WTC11 (cell line): ENCODE measurements at regions not wholly inside any gene's neighbourhood (a gene's known extent, or its start where the extent isn't known, plus 50 kb on each side); places are given as distances from the start of the nearest gene placed in this dataset.

ENCODE experiments used
- ATAC-seq: fragments of 200-7000 bp; cut with Tn5 transposase; 2 replicates; pipeline ENCODE4 v1.10.0; 2021; ENCODE audit warnings: mild to moderate bottlenecking, moderate library complexity
- CTCF ChIA-PET: fragments of 300-600 bp; sonication (Branson Sonifier 250); formaldehyde crosslinking; loops from one replicate; lab custom pipeline; 2021; ENCODE audit warnings: antibody characterized with exemption; lab: Charles Lee
- POLR2A ChIA-PET: fragments of 350-600 bp; sonication (Branson Sonifier 250); formaldehyde crosslinking; loops from one replicate; lab custom pipeline; 2021; ENCODE audit warnings: antibody characterized with exemption; lab: Charles Lee
- DNase-seq: peaks from one replicate; pipeline ENCODE4 v3.0.0; 2021; ENCODE audit warnings: low spot score
- H3K27ac Mint-ChIP-seq: 2 replicates; pipeline ENCODE4 v1.8.0; 2021; ENCODE audit warnings: mixed read lengths
- H3K27me3 Mint-ChIP-seq: 2 replicates; pipeline ENCODE4 v1.8.0; 2021; ENCODE audit warnings: low read depth, mild to moderate bottlenecking, moderate library complexity, mixed read lengths
- H3K36me3 Mint-ChIP-seq: 2 replicates; pipeline ENCODE4 v1.8.0; 2021; ENCODE audit warnings: mixed read lengths
- H3K4me1 Mint-ChIP-seq: 2 replicates; pipeline ENCODE4 v1.8.0; 2022; ENCODE audit warnings: mixed read lengths
- H3K4me3 Mint-ChIP-seq: 2 replicates; pipeline ENCODE4 v1.8.0; 2021; ENCODE audit warnings: mild to moderate bottlenecking, moderate library complexity, mixed read lengths
- H3K9me3 Mint-ChIP-seq: 2 replicates; pipeline ENCODE4 v1.8.0; 2021; ENCODE audit warnings: mixed read lengths
- ESRRA ChIP-seq: sonication (generic); formaldehyde crosslinking; IDR thresholded peaks from 2 replicates; pipeline ENCODE4 v1.8.1; 2022; ENCODE audit warnings: mild to moderate bottlenecking, missing genetic modification reagents, borderline replicate concordance
- FOXK1 ChIP-seq: sonication (generic); formaldehyde crosslinking; IDR thresholded peaks from 2 replicates; pipeline ENCODE4 v1.8.0; 2022; ENCODE audit warnings: mild to moderate bottlenecking, moderate library complexity, missing genetic modification reagents
- FOXP1 ChIP-seq: sonication (generic); formaldehyde crosslinking; IDR thresholded peaks from 2 replicates; pipeline ENCODE4 v1.8.0; 2022; ENCODE audit warnings: missing genetic modification reagents, mild to moderate bottlenecking, moderate library complexity, borderline replicate concordance
- JAZF1 ChIP-seq: fragments of 250-450 bp; sonication (Bioruptor Pico); IDR thresholded peaks from 2 replicates; pipeline ENCODE4 v1.9.0; 2021; ENCODE audit warnings: moderate library complexity, mild to moderate bottlenecking, inconsistent platforms
- MXD4 ChIP-seq: fragments of 250-450 bp; sonication (Bioruptor Pico); IDR thresholded peaks from 2 replicates; pipeline ENCODE4 v1.8.0; 2021; ENCODE audit warnings: mild to moderate bottlenecking, moderate library complexity, borderline replicate concordance
- NR3C1 ChIP-seq: sonication (generic); formaldehyde crosslinking; conservative IDR thresholded peaks from 2 replicates; pipeline ENCODE4 v1.8.1; 2023; ENCODE audit warnings: low read depth, mild to moderate bottlenecking, missing genetic modification reagents
- TP53 ChIP-seq: sonication (generic); formaldehyde crosslinking; IDR thresholded peaks from 2 replicates; pipeline ENCODE4 v1.8.1; 2023; ENCODE audit warnings: mild to moderate bottlenecking, missing genetic modification reagents
- ZBTB21 ChIP-seq: sonication (generic); formaldehyde crosslinking; IDR thresholded peaks from 2 replicates; pipeline ENCODE4 v1.8.1; 2023; ENCODE audit warnings: mild to moderate bottlenecking, missing genetic modification reagents, borderline replicate concordance
- ZNF263 ChIP-seq: sonication (generic); formaldehyde crosslinking; IDR thresholded peaks from 2 replicates; pipeline ENCODE4 v1.8.1; 2022; ENCODE audit warnings: low read depth, mild to moderate bottlenecking, moderate library complexity, missing genetic modification reagents
- ZNF416 ChIP-seq: fragments of 250-450 bp; sonication (Bioruptor Pico); IDR thresholded peaks from 2 replicates; pipeline ENCODE4 v1.9.0; 2021; ENCODE audit warnings: mild to moderate bottlenecking, inconsistent platforms
- ZNF671 ChIP-seq: fragments of 250-450 bp; sonication (Bioruptor Pico); IDR thresholded peaks from 2 replicates; pipeline ENCODE4 v1.8.0; 2021; ENCODE audit warnings: mild to moderate bottlenecking
- TF ChIP-seq, protein P1 (sequence below): sonication (generic); formaldehyde crosslinking; IDR thresholded peaks from 2 replicates; pipeline ENCODE4 v1.8.0; 2023; ENCODE audit warnings: missing genetic modification reagents
- TF ChIP-seq, protein P2 (sequence below): sonication (generic); formaldehyde crosslinking; IDR thresholded peaks from 2 replicates; pipeline ENCODE4 v1.8.1; 2022; ENCODE audit warnings: low read depth, missing genetic modification reagents, borderline replicate concordance
- TF ChIP-seq, protein P3 (sequence below): sonication (generic); formaldehyde crosslinking; IDR thresholded peaks from 2 replicates; pipeline ENCODE4 v1.8.0; 2022; ENCODE audit warnings: mild to moderate bottlenecking, missing genetic modification reagents
- TF ChIP-seq, protein P4 (sequence below): fragments of 250-450 bp; sonication (Bioruptor Pico); IDR thresholded peaks from 2 replicates; pipeline ENCODE4 v1.9.0; 2021; ENCODE audit warnings: moderate library complexity, mild to moderate bottlenecking, inconsistent platforms, borderline replicate concordance
- TF ChIP-seq, protein P5 (sequence below): sonication (generic); formaldehyde crosslinking; IDR thresholded peaks from 2 replicates; pipeline ENCODE4 v1.8.0; 2022; ENCODE audit warnings: mild to moderate bottlenecking, missing genetic modification reagents
- TF ChIP-seq, protein P6 (sequence below): fragments of 200-600 bp; IDR thresholded peaks from 2 replicates; pipeline ENCODE4 v1.8.0; 2022; ENCODE audit warnings: antibody characterized with exemption
- TF ChIP-seq, protein P7 (sequence below): sonication (generic); formaldehyde crosslinking; IDR thresholded peaks from 2 replicates; pipeline ENCODE4 v1.8.1; 2022; ENCODE audit warnings: missing genetic modification reagents, borderline replicate concordance

DNA sequence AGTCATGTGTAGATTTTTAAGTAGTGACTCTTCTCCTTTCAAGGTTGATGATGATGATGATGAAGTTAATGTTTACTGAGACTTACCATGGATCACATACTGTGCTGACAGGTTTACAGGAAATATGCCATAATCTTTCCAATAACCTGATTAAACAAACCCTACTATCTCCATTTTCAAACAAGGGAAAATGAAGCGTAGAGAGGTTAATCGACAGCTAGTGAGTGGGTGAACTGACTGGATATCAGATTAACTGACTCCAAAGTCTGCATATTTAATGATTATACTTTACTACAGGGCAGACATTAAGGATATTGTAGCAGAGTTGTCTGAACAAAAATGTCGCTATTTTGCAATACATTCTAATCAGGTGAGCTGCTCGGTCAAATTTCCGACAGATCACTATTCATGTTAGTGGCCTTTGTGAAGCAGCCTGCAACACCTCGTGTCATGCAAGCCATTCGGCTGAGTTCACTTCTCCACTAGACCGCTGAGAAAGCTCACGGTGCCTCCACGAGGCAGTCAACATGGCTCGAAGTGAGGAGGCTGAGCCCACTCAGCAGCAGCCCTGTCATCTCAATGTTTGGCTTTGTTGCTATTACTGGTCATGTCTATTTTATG is 264.2 kb downstream of the NFKBIZ start:
- Mint-ChIP-seq H3K9me3 (peaks cover under 1% of the 10 kb centered on the region; the same call in 1 of the 2 replicates), H3K27ac (no peak overlapping the region), H3K4me1 (no peaks in the 10 kb centered on the region), H3K4me3 (no peak overlapping the region), H3K36me3 (no peaks in the 10 kb centered on the region), H3K27me3 (no peaks in the 10 kb centered on the region)
- CTCF ChIA-PET = interaction anchor here (0.7 to 1.0 kb wide), 2 partner anchors 109 to 112 kb away, joined by 3 read pairs; no protein-coding TSS in a partner anchor
- DNase-seq = no peak
- ATAC-seq = 0 out of 2 replicates have a peak, but pooled peaks have one; percentile 18
- TF ChIP-seq, protein P1, sequence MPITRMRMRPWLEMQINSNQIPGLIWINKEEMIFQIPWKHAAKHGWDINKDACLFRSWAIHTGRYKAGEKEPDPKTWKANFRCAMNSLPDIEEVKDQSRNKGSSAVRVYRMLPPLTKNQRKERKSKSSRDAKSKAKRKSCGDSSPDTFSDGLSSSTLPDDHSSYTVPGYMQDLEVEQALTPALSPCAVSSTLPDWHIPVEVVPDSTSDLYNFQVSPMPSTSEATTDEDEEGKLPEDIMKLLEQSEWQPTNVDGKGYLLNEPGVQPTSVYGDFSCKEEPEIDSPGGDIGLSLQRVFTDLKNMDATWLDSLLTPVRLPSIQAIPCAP = no peak
- TF ChIP-seq NR3C1 (no peak), ZNF671 (CRISPR knock-in tag) (no peak), FOXP1 (CRISPR knock-in tag) (no peak), TP53 (CRISPR knock-in tag) (no peak), FOXK1 (no peak), ZBTB21 (CRISPR knock-in tag) (no peak), JAZF1 (CRISPR knock-in tag) (no peak), ZNF416 (CRISPR knock-in tag) (no peak)
- TF ChIP-seq, protein P2, sequence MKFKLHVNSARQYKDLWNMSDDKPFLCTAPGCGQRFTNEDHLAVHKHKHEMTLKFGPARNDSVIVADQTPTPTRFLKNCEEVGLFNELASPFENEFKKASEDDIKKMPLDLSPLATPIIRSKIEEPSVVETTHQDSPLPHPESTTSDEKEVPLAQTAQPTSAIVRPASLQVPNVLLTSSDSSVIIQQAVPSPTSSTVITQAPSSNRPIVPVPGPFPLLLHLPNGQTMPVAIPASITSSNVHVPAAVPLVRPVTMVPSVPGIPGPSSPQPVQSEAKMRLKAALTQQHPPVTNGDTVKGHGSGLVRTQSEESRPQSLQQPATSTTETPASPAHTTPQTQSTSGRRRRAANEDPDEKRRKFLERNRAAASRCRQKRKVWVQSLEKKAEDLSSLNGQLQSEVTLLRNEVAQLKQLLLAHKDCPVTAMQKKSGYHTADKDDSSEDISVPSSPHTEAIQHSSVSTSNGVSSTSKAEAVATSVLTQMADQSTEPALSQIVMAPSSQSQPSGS = no peak
- TF ChIP-seq, protein P3, sequence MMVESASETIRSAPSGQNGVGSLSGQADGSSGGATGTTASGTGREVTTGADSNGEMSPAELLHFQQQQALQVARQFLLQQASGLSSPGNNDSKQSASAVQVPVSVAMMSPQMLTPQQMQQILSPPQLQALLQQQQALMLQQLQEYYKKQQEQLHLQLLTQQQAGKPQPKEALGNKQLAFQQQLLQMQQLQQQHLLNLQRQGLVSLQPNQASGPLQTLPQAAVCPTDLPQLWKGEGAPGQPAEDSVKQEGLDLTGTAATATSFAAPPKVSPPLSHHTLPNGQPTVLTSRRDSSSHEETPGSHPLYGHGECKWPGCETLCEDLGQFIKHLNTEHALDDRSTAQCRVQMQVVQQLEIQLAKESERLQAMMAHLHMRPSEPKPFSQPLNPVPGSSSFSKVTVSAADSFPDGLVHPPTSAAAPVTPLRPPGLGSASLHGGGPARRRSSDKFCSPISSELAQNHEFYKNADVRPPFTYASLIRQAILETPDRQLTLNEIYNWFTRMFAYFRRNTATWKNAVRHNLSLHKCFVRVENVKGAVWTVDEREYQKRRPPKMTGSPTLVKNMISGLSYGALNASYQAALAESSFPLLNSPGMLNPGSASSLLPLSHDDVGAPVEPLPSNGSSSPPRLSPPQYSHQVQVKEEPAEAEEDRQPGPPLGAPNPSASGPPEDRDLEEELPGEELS = no peak
- TF ChIP-seq, protein P4, sequence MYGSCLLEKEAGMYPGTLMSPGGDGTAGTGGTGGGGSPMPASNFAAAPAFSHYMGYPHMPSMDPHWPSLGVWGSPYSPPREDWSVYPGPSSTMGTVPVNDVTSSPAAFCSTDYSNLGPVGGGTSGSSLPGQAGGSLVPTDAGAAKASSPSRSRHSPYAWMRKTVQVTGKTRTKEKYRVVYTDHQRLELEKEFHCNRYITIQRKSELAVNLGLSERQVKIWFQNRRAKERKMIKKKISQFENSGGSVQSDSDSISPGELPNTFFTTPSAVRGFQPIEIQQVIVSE = no peak
- TF ChIP-seq, protein P5, sequence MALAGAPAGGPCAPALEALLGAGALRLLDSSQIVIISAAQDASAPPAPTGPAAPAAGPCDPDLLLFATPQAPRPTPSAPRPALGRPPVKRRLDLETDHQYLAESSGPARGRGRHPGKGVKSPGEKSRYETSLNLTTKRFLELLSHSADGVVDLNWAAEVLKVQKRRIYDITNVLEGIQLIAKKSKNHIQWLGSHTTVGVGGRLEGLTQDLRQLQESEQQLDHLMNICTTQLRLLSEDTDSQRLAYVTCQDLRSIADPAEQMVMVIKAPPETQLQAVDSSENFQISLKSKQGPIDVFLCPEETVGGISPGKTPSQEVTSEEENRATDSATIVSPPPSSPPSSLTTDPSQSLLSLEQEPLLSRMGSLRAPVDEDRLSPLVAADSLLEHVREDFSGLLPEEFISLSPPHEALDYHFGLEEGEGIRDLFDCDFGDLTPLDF (CRISPR knock-in tag) = no peak
- POLR2A ChIA-PET = no interaction called here

DNA sequence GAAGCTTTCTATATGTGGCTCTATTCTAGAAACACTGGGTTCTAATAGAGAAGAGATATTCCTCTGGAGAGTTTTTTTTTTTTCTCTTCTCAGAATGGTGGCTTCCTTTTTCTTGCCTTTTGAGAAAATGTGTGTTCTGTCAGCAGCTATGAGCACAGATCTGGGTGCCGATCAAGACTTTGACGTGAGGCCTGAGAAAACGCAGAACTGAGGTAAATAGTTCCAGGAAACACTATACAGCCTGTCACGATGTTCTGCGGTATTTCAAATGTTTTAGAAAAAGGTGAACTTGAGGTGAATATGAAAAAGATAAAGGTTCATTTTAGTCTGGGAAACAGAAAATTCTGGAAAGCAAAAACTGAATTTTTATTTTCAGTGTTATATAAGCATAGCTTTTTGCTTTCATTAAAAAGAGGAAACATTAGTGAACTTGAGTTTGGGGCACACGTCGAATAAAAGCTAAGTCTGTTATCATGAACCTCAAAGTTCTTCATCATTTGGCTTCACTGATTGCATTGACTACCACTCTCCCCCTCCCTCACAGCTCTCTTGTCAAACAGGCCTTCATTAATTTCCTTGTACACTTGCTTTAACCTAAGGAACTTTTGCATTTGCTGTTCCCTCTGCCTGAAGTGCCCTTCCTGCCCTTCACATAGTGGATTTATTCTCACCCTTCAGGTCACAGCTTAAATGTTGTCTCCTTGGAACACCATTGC is 265.1 kb downstream of the NFKBIZ start:
- Mint-ChIP-seq H3K27ac (no peak overlapping the region), H3K4me1 (no peaks in the 10 kb centered on the region), H3K27me3 (no peaks in the 10 kb centered on the region), H3K36me3 (no peaks in the 10 kb centered on the region), H3K9me3 (no peaks in the 10 kb centered on the region), H3K4me3 (no peak overlapping the region)
- CTCF ChIA-PET = interaction anchor here (1.0 kb wide), 1 partner anchor 111 kb away, joined by 3 read pairs; no protein-coding TSS in a partner anchor
- POLR2A ChIA-PET = no interaction called here
- ATAC-seq (no peak), DNase-seq (no peak)
- no peak for TF ChIP-seq ESRRA (CRISPR knock-in tag)
- TF ChIP-seq, protein P6, sequence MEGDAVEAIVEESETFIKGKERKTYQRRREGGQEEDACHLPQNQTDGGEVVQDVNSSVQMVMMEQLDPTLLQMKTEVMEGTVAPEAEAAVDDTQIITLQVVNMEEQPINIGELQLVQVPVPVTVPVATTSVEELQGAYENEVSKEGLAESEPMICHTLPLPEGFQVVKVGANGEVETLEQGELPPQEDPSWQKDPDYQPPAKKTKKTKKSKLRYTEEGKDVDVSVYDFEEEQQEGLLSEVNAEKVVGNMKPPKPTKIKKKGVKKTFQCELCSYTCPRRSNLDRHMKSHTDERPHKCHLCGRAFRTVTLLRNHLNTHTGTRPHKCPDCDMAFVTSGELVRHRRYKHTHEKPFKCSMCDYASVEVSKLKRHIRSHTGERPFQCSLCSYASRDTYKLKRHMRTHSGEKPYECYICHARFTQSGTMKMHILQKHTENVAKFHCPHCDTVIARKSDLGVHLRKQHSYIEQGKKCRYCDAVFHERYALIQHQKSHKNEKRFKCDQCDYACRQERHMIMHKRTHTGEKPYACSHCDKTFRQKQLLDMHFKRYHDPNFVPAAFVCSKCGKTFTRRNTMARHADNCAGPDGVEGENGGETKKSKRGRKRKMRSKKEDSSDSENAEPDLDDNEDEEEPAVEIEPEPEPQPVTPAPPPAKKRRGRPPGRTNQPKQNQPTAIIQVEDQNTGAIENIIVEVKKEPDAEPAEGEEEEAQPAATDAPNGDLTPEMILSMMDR = no peak
- no peak for TF ChIP-seq ZNF263 (CRISPR knock-in tag)
- TF ChIP-seq MXD4 (CRISPR knock-in tag) = no peak
- TF ChIP-seq, protein P3 = no peak
- TF ChIP-seq NR3C1 = no peak
- TF ChIP-seq, protein P7, sequence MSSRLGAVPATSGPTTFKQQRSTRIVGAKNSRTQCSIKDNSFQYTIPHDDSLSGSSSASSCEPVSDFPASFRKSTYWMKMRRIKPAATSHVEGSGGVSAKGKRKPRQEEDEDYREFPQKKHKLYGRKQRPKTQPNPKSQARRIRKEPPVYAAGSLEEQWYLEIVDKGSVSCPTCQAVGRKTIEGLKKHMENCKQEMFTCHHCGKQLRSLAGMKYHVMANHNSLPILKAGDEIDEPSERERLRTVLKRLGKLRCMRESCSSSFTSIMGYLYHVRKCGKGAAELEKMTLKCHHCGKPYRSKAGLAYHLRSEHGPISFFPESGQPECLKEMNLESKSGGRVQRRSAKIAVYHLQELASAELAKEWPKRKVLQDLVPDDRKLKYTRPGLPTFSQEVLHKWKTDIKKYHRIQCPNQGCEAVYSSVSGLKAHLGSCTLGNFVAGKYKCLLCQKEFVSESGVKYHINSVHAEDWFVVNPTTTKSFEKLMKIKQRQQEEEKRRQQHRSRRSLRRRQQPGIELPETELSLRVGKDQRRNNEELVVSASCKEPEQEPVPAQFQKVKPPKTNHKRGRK (CRISPR knock-in tag) = no peak
